IPS-18a (cell line): ENCODE measurements at regions not wholly inside any gene's neighbourhood (a gene's known extent, or its start where the extent isn't known, plus 50 kb on each side); places are given as distances from the start of the nearest gene placed in this dataset.

Experiments
- H3K27ac ChIP-seq: one replicate; pipeline ENCODE4 v1.5.1; 2013; ENCODE audit warnings: low read length
- H3K27me3 ChIP-seq: one replicate; pipeline ENCODE4 v1.6.1; 2013; ENCODE audit warnings: mild to moderate bottlenecking, low read length; ENCODE audit not compliant: control insufficient read depth, insufficient read depth
- H3K36me3 ChIP-seq: one replicate; pipeline ENCODE4 v1.6.1; 2013; ENCODE audit warnings: low read depth, low read length; ENCODE audit not compliant: control insufficient read depth
- H3K4me1 ChIP-seq: one replicate; pipeline ENCODE4 v1.6.1; 2013; ENCODE audit warnings: low read depth, low read length; ENCODE audit not compliant: control insufficient read depth
- H3K4me3 ChIP-seq: one replicate; pipeline ENCODE4 v1.5.1; 2013; ENCODE audit warnings: low read length
- H3K9ac ChIP-seq: one replicate; pipeline ENCODE4 v1.6.1; 2013; ENCODE audit warnings: mild to moderate bottlenecking, low read length, moderate library complexity
- H3K9me3 ChIP-seq: one replicate; pipeline ENCODE4 v1.6.1; 2013; ENCODE audit warnings: low read depth, low read length; ENCODE audit not compliant: control insufficient read depth

- H3K9ac ChIP-seq, result no peak overlapping the region
- H3K4me3 ChIP-seq, result no peak overlapping the region
- no peaks in the 10 kb centered on the region for H3K9me3 ChIP-seq
- no peaks in the 10 kb centered on the region for H3K36me3 ChIP-seq
- H3K27me3 ChIP-seq, result no peaks in the 10 kb centered on the region
- no peak overlapping the region for H3K27ac ChIP-seq
- peaks cover 25% of the 10 kb centered on the region for H3K4me1 ChIP-seq
Observed at GRCh38 chr10:123611243-123611642, 54.9 kb upstream of the GPR26 start.

- Histone ChIP-seq H3K27me3 (no peaks in the 10 kb centered on the region), H3K27ac (no peak overlapping the region), H3K9ac (no peak overlapping the region), H3K9me3 (no peaks in the 10 kb centered on the region), H3K4me1 (peaks cover 20% of the 10 kb centered on the region), H3K36me3 (no peaks in the 10 kb centered on the region), H3K4me3 (no peak overlapping the region)
Observed at GRCh38 chr10:123611876-123612275, 54.3 kb upstream of the GPR26 start.

- Histone ChIP-seq H3K9ac (no peak overlapping the region), H3K4me1 (peaks cover 6% of the 10 kb centered on the region), H3K9me3 (no peaks in the 10 kb centered on the region), H3K4me3 (no peak overlapping the region), H3K36me3 (no peaks in the 10 kb centered on the region), H3K27me3 (no peaks in the 10 kb centered on the region), H3K27ac (no peak overlapping the region)
Observed at GRCh38 chr10:123613346-123613850, 52.8 kb upstream of the GPR26 start.

GRCh38 chr10:123614888-123615287 lies 51.3 kb upstream of the GPR26 start:
- Histone ChIP-seq H3K36me3 (no peaks in the 10 kb centered on the region), H3K4me1 (no peaks in the 10 kb centered on the region), H3K27ac (no peak overlapping the region), H3K27me3 (no peaks in the 10 kb centered on the region), H3K9me3 (no peaks in the 10 kb centered on the region), H3K4me3 (no peak overlapping the region), H3K9ac (no peak overlapping the region)
